ENCODE measurements at regions not wholly inside any gene's neighbourhood (a gene's known extent, or its start where the extent isn't known, plus 50 kb on each side); places are given as distances from the start of the nearest gene placed in this dataset.

GRCh38 chrX:101993335-101993734, 61.5 kb upstream of the ZMAT1 start:
- H3K27me3 ChIP-seq (ENCODE audit: control insufficient read depth, low read length) = no peaks in the 10 kb centered on the region
- H3K9me2 ChIP-seq (replicated peaks; ENCODE audit: control insufficient read depth, low read length) = no peaks in the 10 kb centered on the region
- H3K4me3 ChIP-seq (ENCODE audit: low read length) = no peak overlapping the region
- H3K4me1 ChIP-seq (ENCODE audit: control insufficient read depth, low read length) = no peaks in the 10 kb centered on the region
- TF ChIP-seq EZH2phosphoT487 (IDR thresholded peaks at IDR 0.05; ENCODE audit: borderline replicate concordance, low read length) = no peak
- TF ChIP-seq CTCF (IDR thresholded peaks at IDR 0.05; ENCODE audit: low read depth, low read length, poor library complexity, severe bottlenecking) = no peak
- no peak overlapping the region for H3K27ac ChIP-seq (ENCODE audit: low read depth, low read length)
- no peaks in the 10 kb centered on the region for H3K36me3 ChIP-seq (ENCODE audit: control insufficient read depth, low read length)
- no peaks in the 10 kb centered on the region for H3F3A ChIP-seq (ENCODE audit: control insufficient read depth, insufficient read depth)
- H3K4me2 ChIP-seq (ENCODE audit: low read length) = no peak overlapping the region
- no peaks in the 10 kb centered on the region for H4K20me1 ChIP-seq (ENCODE audit: control insufficient read depth, insufficient read depth, low read depth, low read length)
- H3K79me2 ChIP-seq (ENCODE audit: control insufficient read depth, low read length) = no peaks in the 10 kb centered on the region
- no peaks in the 10 kb centered on the region for H3K9me3 ChIP-seq (ENCODE audit: control insufficient read depth, insufficient read depth, low read length)

- Histone ChIP-seq H3K27ac (ENCODE audit: low read depth, low read length) (no peak overlapping the region), H3K4me2 (ENCODE audit: low read length) (no peak overlapping the region), H3K27me3 (ENCODE audit: control insufficient read depth, low read length) (no peaks in the 10 kb centered on the region), H3F3A (ENCODE audit: control insufficient read depth, insufficient read depth) (no peaks in the 10 kb centered on the region), H3K36me3 (ENCODE audit: control insufficient read depth, low read length) (no peaks in the 10 kb centered on the region), H3K4me1 (ENCODE audit: control insufficient read depth, low read length) (no peaks in the 10 kb centered on the region), H3K9me3 (ENCODE audit: control insufficient read depth, insufficient read depth, low read length) (no peaks in the 10 kb centered on the region), H3K4me3 (ENCODE audit: low read length) (no peak overlapping the region), H3K9me2 (replicated peaks; ENCODE audit: control insufficient read depth, low read length) (no peaks in the 10 kb centered on the region), H3K79me2 (ENCODE audit: control insufficient read depth, low read length) (no peaks in the 10 kb centered on the region), H4K20me1 (ENCODE audit: control insufficient read depth, insufficient read depth, low read depth, low read length) (no peaks in the 10 kb centered on the region)
- TF ChIP-seq EZH2phosphoT487 (IDR thresholded peaks at IDR 0.05; ENCODE audit: borderline replicate concordance, low read length) (no peak), CTCF (IDR thresholded peaks at IDR 0.05; ENCODE audit: low read depth, low read length, poor library complexity, severe bottlenecking) (no peak)
These were observed 54.8 kb upstream of the ZMAT1 start for GRCh38 chrX:101986586-101986985.

Data from DOHH2 (cell line).